Osteoblast (primary cell): ENCODE measurements at regions not wholly inside any gene's neighbourhood (a gene's known extent, or its start where the extent isn't known, plus 50 kb on each side); places are given as distances from the start of the nearest gene placed in this dataset.

Experiments
- DNase-seq: peaks from one replicate; pipeline ENCODE4 v3.0.0; 2011; ENCODE audit warnings: low spot score, mixed read lengths; ENCODE audit not compliant: insufficient read length; ENCODE audit errors: missing footprints
- H2AFZ ChIP-seq: 2 replicates; pipeline ENCODE4 v1.6.0; 2011; ENCODE audit warnings: mild to moderate bottlenecking, low read length
- H3K27ac ChIP-seq: 2 replicates; pipeline ENCODE4 v1.5.1; 2011; ENCODE audit warnings: mild to moderate bottlenecking, low read depth, low read length, moderate library complexity
- H3K27me3 ChIP-seq: 2 replicates; pipeline ENCODE4 v1.6.0; 2012; ENCODE audit warnings: mild to moderate bottlenecking, control low read depth, inconsistent platforms, low read length, moderate library complexity; ENCODE audit not compliant: insufficient read depth
- H3K36me3 ChIP-seq: 2 replicates; pipeline ENCODE4 v1.5.1; 2011; ENCODE audit warnings: mild to moderate bottlenecking, low read length, control low read depth, moderate library complexity; ENCODE audit not compliant: insufficient read depth
- H3K4me1 ChIP-seq: 2 replicates; pipeline ENCODE4 v1.5.1; 2011; ENCODE audit warnings: mild to moderate bottlenecking, low read length, control low read depth, moderate library complexity; ENCODE audit not compliant: insufficient read depth
- H3K4me2 ChIP-seq: 2 replicates; pipeline ENCODE4 v1.6.0; 2011; ENCODE audit warnings: mild to moderate bottlenecking, low read length; ENCODE audit not compliant: insufficient read depth
- H3K4me3 ChIP-seq: fragments of 200-600 bp; sonication (generic); 3 replicates; pipeline ENCODE4 v1.5.1; 2012; ENCODE audit warnings: mild to moderate bottlenecking, low read length, inconsistent platforms; ENCODE audit not compliant: insufficient read depth
- H3K79me2 ChIP-seq: 2 replicates; pipeline ENCODE4 v1.6.0; 2012; ENCODE audit warnings: mild to moderate bottlenecking, low read length, control low read depth, inconsistent platforms; ENCODE audit not compliant: insufficient read depth
- H3K9me3 ChIP-seq: 2 replicates; pipeline ENCODE4 v1.5.1; 2011; ENCODE audit warnings: low read depth, low read length, control low read depth
- H4K20me1 ChIP-seq: 2 replicates; pipeline ENCODE4 v1.6.0; 2012; ENCODE audit warnings: mild to moderate bottlenecking, low read length, control low read depth; ENCODE audit not compliant: insufficient read depth
- CTCF ChIP-seq: IDR thresholded peaks from 2 replicates; pipeline ENCODE4 v1.5.1; 2011; ENCODE audit warnings: mild to moderate bottlenecking, low read depth, low read length, moderate library complexity; ENCODE audit errors: extremely low read depth

GRCh38 chr7:125599387-125599786, 669.8 kb upstream of the POT1 start:
- no peak overlapping the region for H3K27ac ChIP-seq
- H4K20me1 ChIP-seq: no peaks in the 10 kb centered on the region
- H3K4me2 ChIP-seq: no peak overlapping the region
- no peak for DNase-seq
- no peaks in the 10 kb centered on the region for H3K4me1 ChIP-seq
- H3K36me3 ChIP-seq: no peaks in the 10 kb centered on the region
- H3K4me3 ChIP-seq: no peak overlapping the region
- H3K9me3 ChIP-seq: no peaks in the 10 kb centered on the region
- H2AFZ ChIP-seq: no peak overlapping the region
- TF ChIP-seq CTCF: no peak
- H3K79me2 ChIP-seq: no peaks in the 10 kb centered on the region
- H3K27me3 ChIP-seq: no peaks in the 10 kb centered on the region

- no peaks in the 10 kb centered on the region for H3K9me3 ChIP-seq
- H3K79me2 ChIP-seq: no peaks in the 10 kb centered on the region
- H3K27ac ChIP-seq: no peak overlapping the region
- H3K4me3 ChIP-seq: no peak overlapping the region
- no peaks in the 10 kb centered on the region for H4K20me1 ChIP-seq
- H3K4me1 ChIP-seq: no peaks in the 10 kb centered on the region
- no peak overlapping the region for H2AFZ ChIP-seq
- H3K36me3 ChIP-seq: no peaks in the 10 kb centered on the region
- H3K4me2 ChIP-seq: no peak overlapping the region
- DNase-seq: no peak
- no peak for TF ChIP-seq CTCF
- H3K27me3 ChIP-seq: no peaks in the 10 kb centered on the region
Measured at GRCh38 chr7:125592331-125592730, 662.7 kb upstream of the POT1 start.

GRCh38 chr7:125573126-125573525, 643.5 kb upstream of the POT1 start:
- H3K36me3 ChIP-seq: no peaks in the 10 kb centered on the region
- TF ChIP-seq CTCF: no peak
- H3K9me3 ChIP-seq: peaks cover 4% of the 10 kb centered on the region
- H3K4me2 ChIP-seq: no peak overlapping the region
- no peaks in the 10 kb centered on the region for H3K4me1 ChIP-seq
- H3K27ac ChIP-seq: no peak overlapping the region
- H2AFZ ChIP-seq: no peak overlapping the region
- H3K4me3 ChIP-seq: no peak overlapping the region
- no peaks in the 10 kb centered on the region for H3K79me2 ChIP-seq
- no peaks in the 10 kb centered on the region for H4K20me1 ChIP-seq
- DNase-seq: no peak
- no peaks in the 10 kb centered on the region for H3K27me3 ChIP-seq

GRCh38 chr7:125572414-125572813, 642.8 kb upstream of the POT1 start:
- Histone ChIP-seq H4K20me1 (no peaks in the 10 kb centered on the region), H2AFZ (no peak overlapping the region), H3K4me1 (no peaks in the 10 kb centered on the region), H3K9me3 (peaks cover 6% of the 10 kb centered on the region), H3K4me2 (no peak overlapping the region), H3K27ac (no peak overlapping the region), H3K27me3 (no peaks in the 10 kb centered on the region), H3K4me3 (no peak overlapping the region), H3K79me2 (no peaks in the 10 kb centered on the region), H3K36me3 (no peaks in the 10 kb centered on the region)
- no peak for DNase-seq
- no peak for TF ChIP-seq CTCF
